ENCODE measurements at regions not wholly inside any gene's neighbourhood (a gene's known extent, or its start where the extent isn't known, plus 50 kb on each side); places are given as distances from the start of the nearest gene placed in this dataset.

GRCh38 chr14:58792416-58792815 lies 154.7 kb downstream of the DACT1 start:
- Histone ChIP-seq H3K36me3 (ENCODE audit: control insufficient read depth, insufficient read depth, low read length) (no peaks in the 10 kb centered on the region), H3K4me3 (replicated peaks; ENCODE audit: low read depth, low read length) (no peak overlapping the region), H3K27me3 (replicated peaks; ENCODE audit: control insufficient read depth, insufficient read depth, low read length) (no peaks in the 10 kb centered on the region)
- no peak for DNase-seq (ENCODE audit: extremely low read depth, insufficient read length)
- no peak for TF ChIP-seq CTCF (IDR thresholded peaks at IDR 0.05; ENCODE audit: insufficient read depth, low read length, poor library complexity, severe bottlenecking)

- DNase-seq (ENCODE audit: extremely low read depth, insufficient read length): no peak
- Histone ChIP-seq H3K36me3 (ENCODE audit: control insufficient read depth, insufficient read depth, low read length) (no peaks in the 10 kb centered on the region), H3K27me3 (replicated peaks; ENCODE audit: control insufficient read depth, insufficient read depth, low read length) (no peaks in the 10 kb centered on the region), H3K4me3 (replicated peaks; ENCODE audit: low read depth, low read length) (no peak overlapping the region)
- no peak for TF ChIP-seq CTCF (IDR thresholded peaks at IDR 0.05; ENCODE audit: insufficient read depth, low read length, poor library complexity, severe bottlenecking)
Measured at GRCh38 chr14:58793131-58793740, 155.5 kb downstream of the DACT1 start.

GRCh38 chr14:58794993-58795762 lies 157.4 kb downstream of the DACT1 start:
- H3K36me3 ChIP-seq (ENCODE audit: control insufficient read depth, insufficient read depth, low read length): no peaks in the 10 kb centered on the region

GRCh38 chr14:58796242-58797009 lies 158.7 kb downstream of the DACT1 start:
- Histone ChIP-seq H3K36me3 (ENCODE audit: control insufficient read depth, insufficient read depth, low read length) (no peaks in the 10 kb centered on the region), H3K27me3 (replicated peaks; ENCODE audit: control insufficient read depth, insufficient read depth, low read length) (no peaks in the 10 kb centered on the region), H3K4me3 (replicated peaks; ENCODE audit: low read depth, low read length) (no peak overlapping the region)
- TF ChIP-seq CTCF (IDR thresholded peaks at IDR 0.05; ENCODE audit: insufficient read depth, low read length, poor library complexity, severe bottlenecking): no peak
- DNase-seq (ENCODE audit: extremely low read depth, insufficient read length): no peak

More at GRCh38 chr14:58794993-58795762, 157.4 kb downstream of the DACT1 start:
- Histone ChIP-seq H3K4me3 (replicated peaks; ENCODE audit: low read depth, low read length) (no peak overlapping the region), H3K27me3 (replicated peaks; ENCODE audit: control insufficient read depth, insufficient read depth, low read length) (no peaks in the 10 kb centered on the region)
- no peak for TF ChIP-seq CTCF (IDR thresholded peaks at IDR 0.05; ENCODE audit: insufficient read depth, low read length, poor library complexity, severe bottlenecking)
- no peak for DNase-seq (ENCODE audit: extremely low read depth, insufficient read length)

- no peak for TF ChIP-seq CTCF (IDR thresholded peaks at IDR 0.05; ENCODE audit: insufficient read depth, low read length, poor library complexity, severe bottlenecking)
- DNase-seq (ENCODE audit: extremely low read depth, insufficient read length): peak; percentile 80
- no peaks in the 10 kb centered on the region for H3K36me3 ChIP-seq (ENCODE audit: control insufficient read depth, insufficient read depth, low read length)
- no peak overlapping the region for H3K4me3 ChIP-seq (replicated peaks; ENCODE audit: low read depth, low read length)
- H3K27me3 ChIP-seq (replicated peaks; ENCODE audit: control insufficient read depth, insufficient read depth, low read length): no peaks in the 10 kb centered on the region
Measured at GRCh38 chr14:58797010-58797429, 159.3 kb downstream of the DACT1 start.
